GM21619 (cell line): ENCODE measurements at regions not wholly inside any gene's neighbourhood (a gene's known extent, or its start where the extent isn't known, plus 50 kb on each side); places are given as distances from the start of the nearest gene placed in this dataset.

Experiments used
- ATAC-seq: cut with Tn5 transposase; IDR thresholded peaks from one replicate; pipeline ENCODE4 v1.9.1; 2021; ENCODE audit not compliant: unreplicated experiment

GRCh38 chr18:62629031-62629430 is 86.3 kb upstream of the PHLPP1 start:
- ATAC-seq = no peak

DNA sequence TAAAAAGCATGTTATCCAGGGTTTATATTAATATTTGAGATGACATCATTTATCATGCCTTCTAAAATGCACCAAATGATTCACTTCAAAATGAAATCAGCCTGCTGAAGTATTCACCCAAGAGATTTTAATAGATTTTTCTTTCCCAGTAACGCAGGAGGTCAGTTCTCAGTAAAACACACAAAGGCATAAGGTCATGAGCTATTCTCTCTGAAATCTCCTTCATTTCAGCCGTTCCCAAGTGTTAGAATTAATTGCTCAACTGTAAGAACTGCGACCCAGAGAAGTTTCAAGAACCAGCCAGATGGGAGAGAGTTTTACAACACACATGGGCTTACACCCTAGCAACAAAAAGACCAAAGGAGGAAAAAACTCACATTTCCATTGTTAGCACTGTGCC is 84.2 kb upstream of the PHLPP1 start:
- no peak for ATAC-seq

DNA sequence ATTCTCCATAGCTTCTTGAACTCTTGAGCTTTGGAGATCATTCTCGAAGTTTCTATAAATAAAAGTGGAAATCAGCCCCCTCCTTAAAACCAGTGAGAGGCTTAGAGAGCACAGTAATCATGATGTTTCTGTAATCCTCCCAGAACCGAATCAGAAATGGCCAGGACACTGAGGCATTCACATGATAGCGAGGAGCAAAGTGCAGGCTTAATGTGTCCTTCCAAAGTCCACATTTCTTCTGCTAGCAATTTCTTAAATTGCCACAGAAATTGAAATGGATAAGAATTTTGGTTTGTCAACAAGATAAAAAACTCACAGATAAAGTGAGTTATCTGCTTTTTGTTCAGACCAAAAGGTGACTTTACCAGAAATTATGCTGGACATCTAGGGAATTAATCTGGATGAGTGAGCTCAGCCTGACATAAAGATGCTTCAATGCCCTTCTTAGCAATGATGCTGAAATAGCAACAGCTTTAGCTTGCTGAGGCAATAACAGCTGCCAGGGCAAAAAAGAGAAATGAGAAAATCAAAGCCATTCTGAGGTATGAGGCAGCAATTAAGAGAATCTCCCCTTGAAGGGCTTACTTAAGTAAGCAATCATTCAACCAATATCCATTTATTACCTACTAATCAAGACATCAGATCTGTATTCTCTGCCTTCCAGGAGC is 82.4 kb upstream of the PHLPP1 start:
- no peak for ATAC-seq

GRCh38 chr18:62634458-62634857 is 80.9 kb upstream of the PHLPP1 start:
- ATAC-seq = no peak

GRCh38 chr18:62634979-62635630 is 80.2 kb upstream of the PHLPP1 start:
- ATAC-seq = no peak

- no peak for ATAC-seq
These were observed 77.9 kb upstream of the PHLPP1 start for GRCh38 chr18:62637403-62637802.

GRCh38 chr18:62637807-62638687 is 77.3 kb upstream of the PHLPP1 start:
- ATAC-seq = peak; percentile 56

GRCh38 chr18:62643181-62643580 is 72.2 kb upstream of the PHLPP1 start:
- no peak for ATAC-seq

DNA sequence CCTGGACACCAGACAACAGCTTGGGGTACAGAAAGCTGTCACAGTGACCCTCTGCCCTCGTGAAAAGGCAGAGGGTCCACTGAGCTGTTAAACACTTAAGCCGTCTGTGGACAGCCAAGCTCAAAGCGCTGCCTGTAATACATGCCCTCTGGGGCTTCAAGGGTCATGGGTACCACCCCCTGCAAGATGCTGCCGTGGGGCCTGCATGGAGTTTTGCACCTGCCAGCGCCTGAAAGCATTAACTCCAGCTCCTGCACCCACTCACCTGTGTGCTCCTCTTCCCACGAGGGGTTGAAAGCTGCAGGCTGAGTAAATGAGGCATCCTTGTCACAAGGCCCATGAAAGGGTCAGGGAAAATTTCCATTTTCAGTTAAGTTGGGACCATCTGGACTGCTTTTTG is 70.6 kb upstream of the PHLPP1 start:
- no peak for ATAC-seq

DNA sequence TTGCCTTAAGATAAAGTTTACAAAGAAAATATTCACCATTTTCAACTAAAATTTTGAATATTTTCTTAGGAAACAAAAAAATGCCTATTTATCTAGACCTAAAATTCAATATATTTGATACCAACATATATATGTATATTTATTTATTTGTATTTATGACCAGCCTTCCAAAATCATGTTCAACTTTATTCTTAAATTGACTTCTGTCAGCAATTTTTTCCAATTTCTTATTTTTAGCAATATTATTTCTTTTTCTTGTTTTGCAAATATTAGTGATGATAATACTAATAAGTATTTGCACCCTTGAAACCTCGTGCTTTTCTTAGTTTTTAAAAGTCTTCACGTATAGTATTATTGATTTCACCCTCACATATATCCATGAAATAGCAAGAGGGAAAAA is 68.2 kb upstream of the PHLPP1 start:
- no peak for ATAC-seq

GRCh38 chr18:62648045-62648678 is 67.2 kb upstream of the PHLPP1 start:
- ATAC-seq = no peak

- ATAC-seq = peak; percentile 52
These were observed 63.9 kb upstream of the PHLPP1 start for GRCh38 chr18:62651276-62652056.

DNA sequence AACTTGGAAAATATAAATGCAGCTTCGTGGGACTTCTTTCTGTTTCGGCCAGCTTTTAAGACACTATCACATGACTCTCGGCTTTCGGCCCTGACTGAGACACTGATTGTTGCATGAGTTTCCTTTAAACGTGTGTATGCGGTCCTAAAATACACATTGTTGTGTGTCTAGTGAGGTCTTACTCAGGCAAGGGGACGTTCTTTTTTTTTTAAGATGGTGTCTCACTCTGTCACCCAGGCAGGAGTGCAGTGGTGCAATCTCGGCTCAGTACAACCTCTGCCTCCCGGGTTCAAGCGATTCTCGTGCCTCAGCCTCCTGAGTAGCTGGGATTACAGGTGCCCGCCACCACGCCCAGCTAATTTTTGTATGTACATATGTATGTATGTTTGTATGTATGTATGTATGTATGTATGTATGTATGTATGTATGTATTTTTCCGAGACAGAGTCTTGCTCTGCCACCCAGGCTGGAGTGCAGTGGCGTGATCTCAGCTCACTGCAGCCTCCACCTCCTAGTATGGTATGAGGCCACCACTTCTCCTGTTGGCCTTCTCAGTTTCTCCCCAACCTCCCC is 63.2 kb upstream of the PHLPP1 start:
- peak; percentile 61 for ATAC-seq

DNA sequence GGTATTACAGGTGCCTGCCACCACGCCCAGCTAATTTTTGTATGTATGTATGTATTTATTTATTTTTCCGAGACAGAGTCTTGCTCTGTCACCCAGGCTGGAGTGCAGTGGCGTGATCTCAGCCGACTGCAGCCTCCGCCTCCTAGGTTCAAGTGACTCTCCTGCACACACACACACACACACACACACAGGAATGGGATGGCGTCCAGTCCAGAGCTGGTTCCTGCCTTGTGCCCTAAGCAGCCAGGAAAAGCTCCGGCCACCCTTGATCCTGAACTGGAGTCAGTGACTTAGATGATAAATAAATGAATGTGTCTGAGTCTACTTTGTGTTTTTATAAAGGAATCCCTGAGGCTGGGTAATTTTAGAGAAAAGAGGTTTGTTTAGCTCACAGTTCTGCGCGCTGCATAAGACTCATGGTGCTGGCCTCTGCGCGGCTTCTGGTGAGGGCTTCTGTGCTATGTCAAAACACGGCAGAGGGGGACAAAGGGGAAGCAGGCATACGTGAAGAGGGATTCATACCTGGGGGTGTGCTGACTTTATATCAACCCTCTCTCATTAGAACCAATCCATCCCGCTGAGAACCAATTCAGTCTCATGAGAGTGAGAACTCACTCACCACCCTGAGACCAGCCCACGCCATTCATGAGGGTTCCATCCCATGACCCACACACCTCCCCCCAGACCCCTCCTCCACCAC is 59.7 kb upstream of the PHLPP1 start:
- no peak for ATAC-seq

GRCh38 chr18:62658028-62658427 is 57.3 kb upstream of the PHLPP1 start:
- ATAC-seq = no peak

DNA sequence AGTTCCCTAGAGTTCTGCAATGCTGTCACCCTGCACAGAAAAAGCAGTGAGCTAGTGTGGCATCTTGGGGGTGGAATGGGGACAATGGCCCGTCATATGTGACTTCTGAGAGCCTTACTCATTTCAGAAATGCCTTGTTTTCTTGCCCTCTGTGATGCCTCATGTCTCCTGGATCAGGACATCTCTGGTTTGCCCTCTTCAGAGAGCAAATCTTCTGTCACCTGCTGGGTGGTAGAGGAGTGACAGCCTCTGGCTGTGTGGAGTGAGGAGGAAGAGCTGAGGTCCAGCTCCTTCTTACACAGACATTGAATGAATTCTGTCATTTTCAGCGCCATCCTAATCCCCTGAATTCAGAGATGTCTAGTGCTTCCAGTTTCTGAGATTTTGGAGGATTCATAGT is 55.6 kb upstream of the PHLPP1 start:
- no peak for ATAC-seq

DNA sequence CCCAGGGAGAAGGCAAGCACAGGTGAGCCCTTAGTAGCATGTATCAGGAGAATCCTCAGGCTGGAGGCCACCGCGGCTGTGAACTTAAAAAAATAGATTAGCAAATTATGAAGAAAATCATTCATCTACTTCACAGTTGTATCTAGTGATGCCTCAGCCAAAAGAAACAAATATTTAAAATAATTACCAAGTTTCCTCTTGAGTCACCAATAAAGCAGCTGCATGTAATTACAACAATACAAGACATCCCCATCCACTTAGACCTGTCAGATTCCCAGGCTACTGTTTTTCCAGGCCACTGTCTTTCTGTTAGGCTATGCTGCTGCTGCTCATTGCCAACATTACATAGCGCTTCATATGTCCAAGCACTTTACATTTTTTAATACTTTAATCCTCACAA is 54.6 kb upstream of the PHLPP1 start:
- ATAC-seq = no peak

- peak; percentile 90 for ATAC-seq
These were observed 51.5 kb upstream of the PHLPP1 start for GRCh38 chr18:62663731-62664336.

DNA sequence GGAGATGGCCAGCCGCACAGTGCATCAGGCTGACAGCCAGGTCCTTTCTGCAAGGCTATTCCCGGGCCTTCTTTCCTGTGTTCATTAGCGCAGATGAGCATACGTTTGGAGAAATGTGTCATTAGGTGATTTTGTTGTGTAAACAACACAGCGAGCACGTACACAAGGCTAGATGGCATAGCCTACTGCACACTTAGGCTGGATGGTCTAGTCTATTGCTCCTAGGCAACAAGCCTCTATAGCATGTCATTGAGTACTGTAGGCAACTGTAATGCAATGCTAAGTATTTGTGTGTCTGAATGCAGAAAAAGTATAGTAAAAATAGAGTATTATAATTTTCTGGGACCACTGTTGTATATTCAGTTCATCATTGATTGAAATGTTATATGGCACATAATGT is 50.9 kb upstream of the PHLPP1 start:
- no peak for ATAC-seq
